Gastrocnemius medialis (tissue), 4 donors: ENCODE measurements at regions not wholly inside any gene's neighbourhood (a gene's known extent, or its start where the extent isn't known, plus 50 kb on each side); places are given as distances from the start of the nearest gene placed in this dataset.
"Not testable (repeated sequence)": the region's sequence is repeated elsewhere in the genome, so short reads cannot be mapped to it uniquely, and the experiment has no call there.

ENCODE experiments used
- ATAC-seq, 2 donors: fragments of 150-250 bp; one replicate each; pipeline ENCODE4 v1.9.1; 2016
- DNase-seq, 2 donors: peaks; one replicate each; pipeline ENCODE4 v3.0.0-alpha.2; 2019
- H3K27ac ChIP-seq, 4 donors: fragments of 200-600 bp; sonication (generic); 1 replicate in 1 of 4; 2 replicates in 3 of 4; pipeline ENCODE4 v1.5.1; 2016 to 2018; ENCODE audit warnings: mild to moderate bottlenecking in 2 of 4, moderate library complexity in 1 of 4
- H3K27me3 ChIP-seq, 3 donors: fragments of 200-600 bp; sonication (generic) in 2 of 3; 1 replicate in 1 of 3; 2 replicates in 2 of 3; pipeline versions ENCODE4 v1.5.1 to v1.6.0; 2016 to 2019; ENCODE audit warnings: mild to moderate bottlenecking in 1 of 3, moderate library complexity in 1 of 3
- H3K36me3 ChIP-seq, 2 donors: fragments of 200-600 bp; sonication (generic) in 1 of 2; one replicate each; pipeline ENCODE4 v1.5.1; 2017 to 2018
- H3K4me1 ChIP-seq, 2 donors: fragments of 200-600 bp; sonication (generic) in 1 of 2; one replicate each; pipeline ENCODE4 v1.5.1; 2016 to 2017; ENCODE audit warnings: mild to moderate bottlenecking in 2 of 2
- H3K4me3 ChIP-seq, 4 donors: fragments of 200-600 bp; sonication (generic) in 3 of 4; 1 replicate in 1 of 4; 2 replicates in 3 of 4; pipeline ENCODE4 v1.5.1; 2016 to 2019; ENCODE audit warnings: mild to moderate bottlenecking in 2 of 4
- H3K9me3 ChIP-seq, 3 donors: fragments of 200-600 bp; sonication (generic) in 2 of 3; 1 replicate in 1 of 3; 2 replicates in 2 of 3; pipeline ENCODE4 v1.5.1; 2016 to 2019
- in situ Hi-C, 4 donors: fragments of 200-750 bp; cut with MboI; loops; one replicate each; pipeline versions ENCODE4 v1.15.0 to v1.8.0; 2017; ENCODE audit warnings: low sequenced_read_pairs in 4 of 4
- intact Hi-C: fragments of 100-400 bp; cut with DNase I; formaldehyde crosslinking; loops from one replicate; pipeline ENCODE4 v1.15.1; 2023; ENCODE audit warnings: low total_unique reads

DNA sequence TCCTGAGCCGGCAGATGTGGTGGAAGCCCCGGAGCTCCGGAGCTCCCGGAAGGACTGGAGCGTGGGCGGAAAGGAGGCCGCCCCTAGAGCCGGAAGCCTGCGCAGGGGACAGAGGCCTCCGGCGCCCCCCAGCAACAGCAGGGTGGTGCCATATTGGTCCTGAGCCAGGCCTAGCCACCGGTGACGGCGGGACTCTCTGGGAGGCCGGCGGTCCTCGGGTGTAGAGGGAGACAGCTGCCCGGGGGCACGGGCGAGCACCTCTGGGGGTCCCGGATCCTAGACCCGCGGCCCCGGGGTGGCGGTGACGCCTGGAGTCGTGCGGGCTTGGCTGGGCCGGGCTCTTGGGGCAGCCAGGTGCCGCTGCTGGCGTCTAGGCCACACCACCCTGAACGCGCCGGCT lies 1472.2 kb downstream of the FOXD4L5 start:
- H3K27ac ChIP-seq, in situ Hi-C loops, H3K4me3 ChIP-seq: not testable (repeated sequence)

DNA sequence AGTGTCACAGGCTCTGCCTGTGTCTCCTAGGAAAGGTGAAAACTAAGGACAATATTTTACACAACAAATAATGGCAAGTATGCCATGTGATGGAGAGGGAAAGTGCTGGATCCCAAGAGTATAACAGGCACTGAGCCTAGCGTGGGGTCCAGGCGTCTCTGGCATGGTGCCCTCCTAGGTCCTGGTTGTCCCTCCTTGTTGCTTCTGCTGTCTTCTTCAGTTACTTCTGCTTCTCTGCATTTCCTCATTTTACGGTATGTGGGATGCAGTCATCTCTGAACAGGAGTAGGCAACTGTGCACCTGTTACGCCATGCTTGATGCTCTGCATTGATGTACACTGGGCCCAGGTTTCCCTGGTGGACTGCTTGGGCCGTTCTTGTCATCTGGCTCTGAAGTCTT lies 1480.8 kb downstream of the FOXD4L5 start:
- H3K27me3 ChIP-seq, H3K4me3 ChIP-seq, H3K36me3 ChIP-seq, H3K9me3 ChIP-seq, H3K27ac ChIP-seq, in situ Hi-C loops, DNase-seq, intact Hi-C loops, ATAC-seq, H3K4me1 ChIP-seq: not testable (repeated sequence)

More for the DNA sequence above, 1472.2 kb downstream of the FOXD4L5 start:
- H3K27me3 ChIP-seq, DNase-seq, H3K4me1 ChIP-seq, ATAC-seq, H3K36me3 ChIP-seq, H3K9me3 ChIP-seq, intact Hi-C loops: not testable (repeated sequence)

DNA sequence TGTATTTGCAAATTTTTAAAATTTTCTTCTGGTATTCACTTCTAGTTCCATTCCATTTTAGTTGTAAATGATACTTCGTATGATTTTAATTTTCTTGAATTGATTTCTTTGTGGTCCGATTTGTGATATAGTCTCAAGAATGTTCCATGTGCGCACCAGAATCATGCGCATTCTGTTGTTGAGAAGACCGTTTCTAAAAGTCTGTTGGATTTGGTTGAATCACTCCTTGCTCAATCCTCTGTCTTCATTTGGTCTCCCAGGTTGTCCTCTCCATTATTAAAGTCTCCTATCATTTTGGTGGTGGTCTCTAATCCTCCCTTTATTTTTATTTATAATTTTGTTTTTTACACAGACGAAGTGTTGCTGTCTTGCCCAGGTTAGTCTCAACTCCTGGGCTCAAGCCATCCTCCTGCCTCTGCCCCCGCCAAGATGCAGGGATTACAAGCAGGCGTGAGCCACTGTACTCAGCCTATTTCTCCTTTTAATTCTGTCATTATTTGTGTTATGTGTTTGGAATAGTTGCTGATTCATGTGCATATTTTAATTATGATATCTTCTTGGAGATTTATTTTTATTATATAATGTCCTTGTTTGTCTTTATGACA lies 1490.8 kb downstream of the FOXD4L5 start:
- H3K4me1 ChIP-seq, intact Hi-C loops, H3K4me3 ChIP-seq: not testable (repeated sequence)

DNA sequence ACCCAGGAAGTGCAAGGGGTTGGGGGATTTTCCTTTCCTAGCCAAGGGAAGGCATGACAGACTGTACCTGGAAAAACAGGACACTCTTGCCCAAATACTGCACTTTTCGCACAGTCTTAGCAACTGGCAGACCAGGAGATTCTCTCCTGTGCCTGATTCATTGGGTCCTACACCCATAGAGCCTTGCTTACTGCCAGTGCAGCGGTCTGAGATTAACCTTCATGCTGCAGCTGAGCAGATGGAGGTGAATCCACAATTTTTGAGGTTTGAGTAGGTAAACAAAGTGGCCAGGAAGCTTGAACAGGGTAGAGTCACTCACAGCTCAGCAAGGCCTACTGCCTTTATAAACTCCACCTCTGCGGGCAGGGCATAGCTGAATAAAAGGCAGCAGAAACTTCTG lies 1497.6 kb downstream of the FOXD4L5 start:
- H3K27ac ChIP-seq, intact Hi-C loops, ATAC-seq, DNase-seq, H3K4me1 ChIP-seq, H3K9me3 ChIP-seq, H3K4me3 ChIP-seq, H3K27me3 ChIP-seq, in situ Hi-C loops, H3K36me3 ChIP-seq: not testable (repeated sequence)

More for the DNA sequence above, 1490.8 kb downstream of the FOXD4L5 start:
- DNase-seq, in situ Hi-C loops, H3K9me3 ChIP-seq, H3K27ac ChIP-seq, H3K27me3 ChIP-seq, ATAC-seq, H3K36me3 ChIP-seq: not testable (repeated sequence)

DNA sequence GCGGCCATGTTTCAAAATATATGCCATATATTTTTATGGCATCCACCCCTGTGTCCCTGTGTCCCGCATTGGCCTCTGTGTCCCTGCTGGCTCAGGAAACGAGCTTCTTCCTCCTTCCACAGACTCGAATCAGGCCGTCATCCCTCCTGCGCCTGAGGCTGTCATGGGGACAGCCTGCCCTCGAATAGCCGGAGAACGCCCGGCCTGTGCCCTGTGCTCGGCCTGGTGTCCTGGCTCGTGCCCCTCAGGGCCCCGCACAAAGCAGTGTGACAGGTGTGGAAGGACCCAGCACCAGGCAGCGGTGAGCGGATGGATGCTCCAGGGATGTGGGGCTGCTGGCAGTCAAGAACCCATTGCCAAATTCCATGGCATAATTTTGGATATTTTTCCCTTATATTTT lies 1500.0 kb downstream of the FOXD4L5 start:
- H3K36me3 ChIP-seq, H3K9me3 ChIP-seq, intact Hi-C loops, ATAC-seq, H3K27ac ChIP-seq, H3K4me3 ChIP-seq, in situ Hi-C loops, H3K4me1 ChIP-seq, DNase-seq, H3K27me3 ChIP-seq: not testable (repeated sequence)

DNA sequence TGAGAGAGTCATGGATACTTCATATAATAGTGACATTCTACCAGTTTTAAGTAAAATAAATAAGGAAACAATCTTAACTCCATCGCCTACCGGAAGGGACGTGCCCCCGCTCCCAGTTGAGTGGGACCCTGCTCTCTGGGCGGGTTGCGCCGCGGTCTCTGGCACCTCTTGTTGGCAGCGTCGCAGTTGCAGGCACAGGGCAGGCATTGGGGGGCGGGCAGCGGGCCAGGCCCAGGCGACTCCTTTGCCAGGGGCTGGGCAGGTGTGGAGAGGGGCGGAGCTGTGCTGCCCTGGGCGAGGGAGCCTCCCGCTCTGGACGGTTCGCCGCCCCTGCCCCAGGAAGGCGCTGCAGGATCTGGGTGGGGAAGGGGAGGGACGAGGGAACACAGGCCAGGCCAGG lies 1500.6 kb downstream of the FOXD4L5 start:
- ATAC-seq, H3K27ac ChIP-seq, intact Hi-C loops, H3K4me1 ChIP-seq, in situ Hi-C loops, H3K27me3 ChIP-seq, DNase-seq, H3K36me3 ChIP-seq, H3K4me3 ChIP-seq, H3K9me3 ChIP-seq: not testable (repeated sequence)

DNA sequence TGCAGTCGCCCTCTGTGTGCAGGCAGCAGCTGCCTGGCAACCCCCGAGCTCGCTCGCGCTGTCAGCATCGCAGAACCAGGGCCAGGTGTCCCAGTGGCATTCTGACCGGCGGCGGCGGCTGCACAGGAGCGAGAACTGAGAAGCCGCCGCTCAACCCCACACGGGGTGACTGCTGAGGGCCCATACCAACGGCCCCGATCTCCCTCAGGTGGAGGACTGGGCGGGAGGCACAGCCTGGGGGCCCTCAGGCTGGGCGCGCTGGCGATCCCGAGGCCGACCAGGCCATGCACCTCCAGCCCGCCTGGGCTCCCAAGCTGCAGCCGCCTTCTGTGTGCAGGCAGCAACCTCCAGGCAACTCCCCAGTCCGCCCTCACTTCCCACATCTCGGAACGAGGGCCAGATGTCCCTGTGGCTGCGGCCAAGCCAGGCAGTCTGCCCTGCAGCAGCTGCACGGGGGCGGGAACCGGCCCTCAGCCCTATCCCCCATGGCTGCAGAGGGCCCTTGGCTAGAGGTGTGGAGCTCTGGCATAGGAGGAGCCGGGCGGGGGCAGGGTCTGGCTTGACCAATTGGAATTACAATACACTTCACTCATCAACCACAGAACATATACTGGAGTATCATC lies 1503.1 kb downstream of the FOXD4L5 start:
- not testable (repeated sequence) for H3K27me3 ChIP-seq, ATAC-seq

DNA sequence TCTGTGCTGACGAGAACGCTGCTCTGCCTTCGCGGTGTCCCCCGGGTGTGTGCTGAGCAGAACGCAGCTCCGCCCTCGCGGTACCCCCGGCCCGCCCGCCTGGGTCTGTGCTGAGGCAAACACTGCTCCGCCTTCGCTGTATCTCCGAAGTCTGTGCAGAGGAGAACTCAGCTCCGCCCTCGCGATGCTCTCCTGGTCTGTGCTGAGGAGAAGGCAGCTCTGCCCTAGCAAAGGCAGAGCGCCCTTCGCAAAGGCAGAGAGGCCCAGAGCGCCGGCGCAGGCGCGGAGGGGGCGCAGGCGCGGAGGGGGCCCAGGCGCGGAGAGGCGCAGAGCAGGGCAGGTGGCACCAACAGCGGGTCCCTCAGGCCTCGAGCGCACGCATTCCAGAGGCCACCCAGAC lies 1503.6 kb downstream of the FOXD4L5 start:
- H3K4me1 ChIP-seq, ATAC-seq, H3K4me3 ChIP-seq, in situ Hi-C loops, H3K27ac ChIP-seq, H3K9me3 ChIP-seq, intact Hi-C loops, DNase-seq, H3K27me3 ChIP-seq, H3K36me3 ChIP-seq: not testable (repeated sequence)

More for the DNA sequence above, 1503.1 kb downstream of the FOXD4L5 start:
- H3K4me3 ChIP-seq, in situ Hi-C loops, H3K9me3 ChIP-seq, H3K27ac ChIP-seq, intact Hi-C loops, DNase-seq, H3K4me1 ChIP-seq, H3K36me3 ChIP-seq: not testable (repeated sequence)

DNA sequence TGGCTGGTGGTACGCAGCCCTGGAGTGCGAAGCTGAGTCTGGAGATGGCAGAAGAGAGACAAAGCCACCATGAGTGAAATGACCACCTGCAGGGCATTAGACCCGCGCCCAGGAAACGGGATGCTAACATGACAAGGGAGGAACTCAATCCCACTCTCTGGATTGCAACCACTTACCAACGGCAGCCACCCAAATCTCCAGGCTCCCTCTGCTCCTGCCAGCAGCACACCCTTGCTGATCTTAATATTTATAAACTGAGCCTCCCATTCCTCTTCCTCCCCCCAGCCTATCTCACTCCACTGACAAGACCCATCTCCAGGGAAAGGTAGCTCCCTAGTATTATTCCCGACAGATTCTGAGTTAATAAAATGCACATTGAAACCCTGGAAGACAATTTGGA lies 1508.8 kb downstream of the FOXD4L5 start:
- in situ Hi-C loops, ATAC-seq: not testable (repeated sequence)

DNA sequence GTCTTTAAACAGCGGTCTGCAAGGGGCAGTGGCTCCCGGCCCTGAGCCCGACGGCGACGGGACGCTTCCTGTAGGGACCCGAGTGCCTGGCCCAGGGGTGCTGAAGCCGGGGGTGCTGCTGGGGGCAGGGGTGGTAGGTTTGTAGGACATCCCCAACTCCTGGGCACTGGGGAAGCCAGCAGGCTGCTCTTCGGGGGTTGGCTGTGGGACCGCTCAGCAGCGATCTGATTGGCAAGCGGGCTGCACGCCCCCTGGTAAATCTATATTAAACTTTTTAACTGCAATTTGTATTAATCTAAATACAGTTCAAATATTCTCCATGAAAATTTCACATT lies 1510.0 kb downstream of the FOXD4L5 start:
- in situ Hi-C loops, result not testable (repeated sequence)

More for the DNA sequence above, 1508.8 kb downstream of the FOXD4L5 start:
- DNase-seq, H3K9me3 ChIP-seq, H3K4me3 ChIP-seq, H3K27ac ChIP-seq, H3K36me3 ChIP-seq, H3K27me3 ChIP-seq, H3K4me1 ChIP-seq, intact Hi-C loops: not testable (repeated sequence)

DNA sequence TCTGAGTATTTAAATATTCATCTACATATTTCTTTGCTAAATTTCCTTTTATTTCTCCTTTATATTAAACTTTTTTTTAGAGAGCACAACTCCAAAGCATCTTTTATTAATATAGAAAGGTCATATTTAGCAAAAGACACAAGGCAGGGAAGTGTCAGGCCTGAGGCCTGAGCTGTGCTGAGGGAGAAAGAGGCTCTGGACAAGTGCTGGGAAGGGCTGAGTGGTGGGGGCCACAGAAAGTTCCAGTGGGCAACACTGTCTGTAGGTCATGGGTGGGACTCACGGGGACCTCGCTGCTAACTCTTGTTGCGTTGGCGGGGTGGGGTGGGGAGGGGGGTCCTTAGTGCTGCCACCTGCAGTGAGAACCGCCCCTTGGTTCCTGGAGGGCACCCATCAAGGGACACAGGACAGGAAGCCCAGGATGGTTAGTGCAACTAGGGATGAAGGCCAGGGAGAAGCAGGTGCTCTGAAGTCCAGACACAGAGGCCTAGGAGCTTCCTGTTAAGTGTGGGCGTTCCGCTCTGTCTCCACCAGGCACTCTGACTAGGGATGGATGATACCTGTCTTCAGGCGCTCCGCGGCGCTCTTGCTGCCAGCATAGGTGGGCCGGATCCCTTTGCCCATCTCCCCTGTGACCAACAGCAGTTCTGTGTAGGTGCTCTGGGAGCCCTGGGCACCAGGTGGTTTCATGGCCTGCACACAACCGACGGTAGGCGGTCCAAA lies 1510.5 kb downstream of the FOXD4L5 start:
- H3K27me3 ChIP-seq, H3K4me3 ChIP-seq, H3K9me3 ChIP-seq, H3K4me1 ChIP-seq, H3K36me3 ChIP-seq, intact Hi-C loops, in situ Hi-C loops, H3K27ac ChIP-seq, DNase-seq, ATAC-seq: not testable (repeated sequence)

More for the DNA sequence above, 1510.0 kb downstream of the FOXD4L5 start:
- H3K27me3 ChIP-seq, DNase-seq, ATAC-seq, intact Hi-C loops, H3K27ac ChIP-seq, H3K36me3 ChIP-seq, H3K4me1 ChIP-seq, H3K9me3 ChIP-seq, H3K4me3 ChIP-seq: not testable (repeated sequence)

DNA sequence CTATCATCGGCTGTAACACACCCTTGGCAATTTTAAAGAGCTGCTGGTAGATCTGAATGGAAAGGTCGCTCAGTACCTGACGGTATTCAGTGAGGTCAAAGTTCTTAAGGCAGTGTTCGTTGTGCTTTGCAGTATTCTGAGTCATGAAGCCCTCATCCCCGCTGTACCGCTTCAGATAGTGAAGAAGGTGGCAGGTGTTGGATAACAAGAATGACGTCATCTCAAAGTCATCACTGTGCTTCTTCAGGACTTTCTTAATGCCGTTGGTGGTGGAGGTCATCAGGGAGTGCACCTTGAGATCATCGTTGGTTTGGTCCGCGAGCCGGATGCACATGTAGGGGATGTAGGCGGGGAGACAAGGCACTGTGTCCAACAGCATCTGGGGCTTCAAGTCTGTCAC lies 1522.8 kb downstream of the FOXD4L5 start:
- DNase-seq, H3K4me3 ChIP-seq, in situ Hi-C loops, H3K9me3 ChIP-seq, H3K27me3 ChIP-seq, intact Hi-C loops, H3K4me1 ChIP-seq, ATAC-seq, H3K36me3 ChIP-seq, H3K27ac ChIP-seq: not testable (repeated sequence)
